ENCODE measurements at regions not wholly inside any gene's neighbourhood (a gene's known extent, or its start where the extent isn't known, plus 50 kb on each side); places are given as distances from the start of the nearest gene placed in this dataset.

DNA sequence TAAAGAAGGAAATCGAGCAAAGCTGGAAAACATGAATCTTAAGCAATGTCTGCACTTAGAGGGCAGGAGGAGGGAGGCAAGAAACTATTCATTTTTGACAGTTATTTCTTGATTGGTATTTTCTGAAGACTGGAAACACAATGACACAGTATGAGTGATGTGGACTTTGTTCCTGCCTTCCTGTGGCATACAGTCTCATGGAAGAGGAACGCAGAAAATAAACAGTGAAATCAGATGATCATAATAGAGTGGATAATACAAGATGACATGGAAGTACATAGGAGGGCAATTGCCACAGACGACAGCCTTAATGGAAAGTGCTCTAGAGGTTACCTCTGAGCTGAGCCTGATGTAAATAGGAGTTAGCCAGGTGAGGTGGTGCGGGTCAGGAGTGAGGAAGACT, 140.4 kb upstream of the MAX start (continued):
- TF ChIP-seq, protein P1, sequence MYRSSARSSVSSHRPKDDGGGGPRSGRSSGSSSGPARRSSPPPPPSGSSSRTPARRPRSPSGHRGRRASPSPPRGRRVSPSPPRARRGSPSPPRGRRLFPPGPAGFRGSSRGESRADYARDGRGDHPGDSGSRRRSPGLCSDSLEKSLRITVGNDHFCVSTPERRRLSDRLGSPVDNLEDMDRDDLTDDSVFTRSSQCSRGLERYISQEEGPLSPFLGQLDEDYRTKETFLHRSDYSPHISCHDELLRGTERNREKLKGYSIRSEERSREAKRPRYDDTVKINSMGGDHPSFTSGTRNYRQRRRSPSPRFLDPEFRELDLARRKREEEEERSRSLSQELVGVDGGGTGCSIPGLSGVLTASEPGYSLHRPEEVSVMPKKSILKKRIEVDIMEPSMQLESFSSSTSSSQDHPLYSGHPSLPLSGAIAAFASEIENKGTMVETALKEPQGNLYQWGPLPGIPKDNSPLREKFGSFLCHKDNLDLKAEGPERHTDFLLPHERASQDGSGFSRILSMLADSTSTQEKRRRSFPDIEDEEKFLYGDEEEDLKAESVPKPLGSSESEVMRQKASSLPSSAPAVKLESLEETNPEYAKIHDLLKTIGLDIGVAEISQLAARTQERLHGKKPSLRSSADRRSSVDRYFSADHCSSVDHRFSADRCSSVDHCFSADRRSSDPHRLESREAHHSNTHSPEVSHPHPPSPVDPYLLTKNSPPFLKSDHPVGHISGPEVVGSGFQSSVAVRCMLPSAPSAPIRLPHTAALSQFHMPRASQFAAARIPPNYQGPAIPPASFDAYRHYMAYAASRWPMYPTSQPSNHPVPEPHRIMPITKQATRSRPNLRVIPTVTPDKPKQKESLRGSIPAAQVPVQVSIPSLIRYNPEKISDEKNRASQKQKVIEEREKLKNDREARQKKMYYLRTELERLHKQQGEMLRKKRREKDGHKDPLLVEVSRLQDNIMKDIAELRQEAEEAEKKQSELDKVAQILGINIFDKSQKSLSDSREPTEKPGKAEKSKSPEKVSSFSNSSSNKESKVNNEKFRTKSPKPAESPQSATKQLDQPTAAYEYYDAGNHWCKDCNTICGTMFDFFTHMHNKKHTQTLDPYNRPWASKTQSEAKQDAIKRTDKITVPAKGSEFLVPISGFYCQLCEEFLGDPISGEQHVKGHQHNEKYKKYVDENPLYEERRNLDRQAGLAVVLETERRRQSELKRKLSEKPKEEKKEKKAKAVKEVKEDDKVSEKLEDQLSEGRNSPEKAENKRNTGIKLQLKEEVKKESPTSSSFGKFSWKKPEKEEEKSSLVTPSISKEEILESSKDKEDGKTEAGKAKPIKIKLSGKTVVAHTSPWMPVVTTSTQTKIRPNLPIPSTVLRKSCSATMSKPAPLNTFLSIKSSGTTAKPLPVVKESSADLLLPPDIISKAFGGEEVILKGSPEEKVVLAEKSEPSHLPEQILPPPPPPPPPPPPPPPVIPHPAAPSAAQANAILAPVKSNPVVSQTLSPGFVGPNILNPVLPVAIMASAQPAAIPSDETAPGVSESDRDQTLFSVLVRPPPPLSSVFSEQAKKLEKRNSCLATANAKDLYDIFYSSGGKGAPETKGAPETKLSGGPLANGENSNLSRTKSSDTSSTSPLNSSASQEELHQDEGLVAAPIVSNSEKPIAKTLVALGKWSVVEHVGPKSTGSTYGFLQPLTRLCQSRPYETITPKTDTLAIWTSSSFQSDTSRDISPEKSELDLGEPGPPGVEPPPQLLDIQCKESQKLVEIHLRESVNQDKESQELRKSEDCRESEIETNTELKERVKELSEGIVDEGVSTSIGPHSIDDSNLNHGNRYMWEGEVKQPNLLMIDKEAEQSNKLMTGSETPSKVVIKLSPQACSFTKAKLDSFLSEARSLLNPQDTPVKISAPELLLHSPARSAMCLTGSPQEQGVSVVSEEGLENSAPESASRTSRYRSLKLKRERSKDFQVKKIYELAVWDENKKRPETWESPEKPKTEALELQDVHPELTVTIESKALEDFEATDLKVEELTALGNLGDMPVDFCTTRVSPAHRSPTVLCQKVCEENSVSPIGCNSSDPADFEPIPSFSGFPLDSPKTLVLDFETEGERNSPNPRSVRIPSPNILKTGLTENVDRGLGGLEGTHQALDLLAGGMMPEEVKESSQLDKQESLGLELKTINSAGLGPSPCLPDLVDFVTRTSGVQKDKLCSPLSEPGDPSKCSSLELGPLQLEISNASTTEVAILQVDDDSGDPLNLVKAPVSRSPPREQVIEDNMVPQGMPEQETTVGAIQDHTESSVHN (CRISPR knock-in tag; IDR thresholded peaks at IDR 0.05), result no peak
- TF ChIP-seq YY1 (IDR thresholded peaks at IDR 0.05; ENCODE audit: insufficient read depth, insufficient replicate concordance, low read depth, low read length), result no peak
- 0 out of 2 replicates have a peak, but pooled peaks have one; percentile 23 for TF ChIP-seq HMG20B (CRISPR knock-in tag; conservative IDR thresholded peaks at IDR 0.05)
- peak; percentile 20; the same call in 1 of the 2 replicates for TF ChIP-seq PPARG (CRISPR knock-in tag; conservative IDR thresholded peaks at IDR 0.05)
- no peak; the same call in 1 of the 2 replicates for TF ChIP-seq SPEN (CRISPR knock-in tag; IDR thresholded peaks at IDR 0.05; ENCODE audit: low read depth)
- 0 out of 2 replicates have a peak, but pooled peaks have one; percentile 12 for TF ChIP-seq POLR2AphosphoS2 (IDR thresholded peaks at IDR 0.05; ENCODE audit: low read depth, low read length)
- no peak for TF ChIP-seq JDP2 (CRISPR knock-in tag; IDR thresholded peaks at IDR 0.05; ENCODE audit: borderline replicate concordance)
- no peak for TF ChIP-seq SETDB1 (CRISPR knock-in tag; IDR thresholded peaks at IDR 0.05; ENCODE audit: borderline replicate concordance)
- TF ChIP-seq ZNF792 (CRISPR knock-in tag; IDR thresholded peaks at IDR 0.05), result peak; percentile 54; the same call in 1 of the 2 replicates
- TF ChIP-seq TCF7 (IDR thresholded peaks at IDR 0.05; ENCODE audit: low read depth), result no peak
- peak; percentile 37 for TF ChIP-seq SKI (IDR thresholded peaks at IDR 0.05; ENCODE audit: partially characterized antibody)
- TF ChIP-seq HOXA5 (CRISPR knock-in tag; IDR thresholded peaks at IDR 0.05), result no peak
- TF ChIP-seq, protein P2, sequence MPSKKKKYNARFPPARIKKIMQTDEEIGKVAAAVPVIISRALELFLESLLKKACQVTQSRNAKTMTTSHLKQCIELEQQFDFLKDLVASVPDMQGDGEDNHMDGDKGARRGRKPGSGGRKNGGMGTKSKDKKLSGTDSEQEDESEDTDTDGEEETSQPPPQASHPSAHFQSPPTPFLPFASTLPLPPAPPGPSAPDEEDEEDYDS (CRISPR knock-in tag; IDR thresholded peaks at IDR 0.05), result peak; percentile 47
- peak; percentile 79 for TF ChIP-seq RARA (CRISPR knock-in tag; IDR thresholded peaks at IDR 0.05)
- 0 out of 2 replicates have a peak, but pooled peaks have one; percentile 15 for TF ChIP-seq ZNF644 (CRISPR knock-in tag; IDR thresholded peaks at IDR 0.05; ENCODE audit: low read depth)
- TF ChIP-seq, protein P3, sequence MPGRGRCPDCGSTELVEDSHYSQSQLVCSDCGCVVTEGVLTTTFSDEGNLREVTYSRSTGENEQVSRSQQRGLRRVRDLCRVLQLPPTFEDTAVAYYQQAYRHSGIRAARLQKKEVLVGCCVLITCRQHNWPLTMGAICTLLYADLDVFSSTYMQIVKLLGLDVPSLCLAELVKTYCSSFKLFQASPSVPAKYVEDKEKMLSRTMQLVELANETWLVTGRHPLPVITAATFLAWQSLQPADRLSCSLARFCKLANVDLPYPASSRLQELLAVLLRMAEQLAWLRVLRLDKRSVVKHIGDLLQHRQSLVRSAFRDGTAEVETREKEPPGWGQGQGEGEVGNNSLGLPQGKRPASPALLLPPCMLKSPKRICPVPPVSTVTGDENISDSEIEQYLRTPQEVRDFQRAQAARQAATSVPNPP (CRISPR knock-in tag; IDR thresholded peaks at IDR 0.05), result no peak
- TF ChIP-seq FOXK1 (CRISPR knock-in tag; IDR thresholded peaks at IDR 0.05; ENCODE audit: borderline replicate concordance, low read depth), result peak; percentile 67; the same call in 1 of the 2 replicates
- TF ChIP-seq ZNF224 (CRISPR knock-in tag; IDR thresholded peaks at IDR 0.05), result peak; percentile 99; the same call in 1 of the 2 replicates
- TF ChIP-seq, protein P4, sequence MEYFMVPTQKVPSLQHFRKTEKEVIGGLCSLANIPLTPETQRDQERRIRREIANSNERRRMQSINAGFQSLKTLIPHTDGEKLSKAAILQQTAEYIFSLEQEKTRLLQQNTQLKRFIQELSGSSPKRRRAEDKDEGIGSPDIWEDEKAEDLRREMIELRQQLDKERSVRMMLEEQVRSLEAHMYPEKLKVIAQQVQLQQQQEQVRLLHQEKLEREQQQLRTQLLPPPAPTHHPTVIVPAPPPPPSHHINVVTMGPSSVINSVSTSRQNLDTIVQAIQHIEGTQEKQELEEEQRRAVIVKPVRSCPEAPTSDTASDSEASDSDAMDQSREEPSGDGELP (IDR thresholded peaks at IDR 0.05; ENCODE audit: borderline replicate concordance, low read depth), result peak; percentile 80; the same call in 1 of the 2 replicates
